NCI-H146 treated with DMSO at 0.1 percent for 48 hours (cell line): ENCODE measurements at regions not wholly inside any gene's neighbourhood (a gene's known extent, or its start where the extent isn't known, plus 50 kb on each side); places are given as distances from the start of the nearest gene placed in this dataset.
"Not testable (repeated sequence)": the region's sequence is repeated elsewhere in the genome, so short reads cannot be mapped to it uniquely, and the experiment has no call there.

Source experiments
- DNase-seq: peaks from one replicate; lab custom pipeline; 2025; ENCODE audit not compliant: unreplicated experiment; lab: John Stamatoyannopoulos, UW

DNA sequence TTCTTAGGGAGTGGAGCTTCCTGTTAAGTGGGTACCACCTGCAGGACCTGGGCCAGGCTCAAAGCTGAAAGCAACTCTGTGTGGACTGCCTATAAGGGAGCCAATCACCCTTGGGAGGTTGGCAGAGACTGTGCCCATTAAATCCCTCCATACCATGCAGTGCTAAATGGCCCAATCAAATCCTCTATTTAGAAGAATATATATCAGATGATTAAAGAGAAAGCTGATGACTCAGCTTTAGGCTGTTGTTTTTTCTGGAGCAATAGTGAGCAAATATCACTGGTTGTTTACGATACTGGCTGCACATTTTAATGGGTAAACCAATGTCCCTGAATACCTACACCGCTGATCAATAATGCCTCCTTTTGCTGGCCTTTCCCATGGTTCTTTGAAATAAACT, 101.3 kb downstream of the TMX1 start:
- DNase-seq, result no peak

DNA sequence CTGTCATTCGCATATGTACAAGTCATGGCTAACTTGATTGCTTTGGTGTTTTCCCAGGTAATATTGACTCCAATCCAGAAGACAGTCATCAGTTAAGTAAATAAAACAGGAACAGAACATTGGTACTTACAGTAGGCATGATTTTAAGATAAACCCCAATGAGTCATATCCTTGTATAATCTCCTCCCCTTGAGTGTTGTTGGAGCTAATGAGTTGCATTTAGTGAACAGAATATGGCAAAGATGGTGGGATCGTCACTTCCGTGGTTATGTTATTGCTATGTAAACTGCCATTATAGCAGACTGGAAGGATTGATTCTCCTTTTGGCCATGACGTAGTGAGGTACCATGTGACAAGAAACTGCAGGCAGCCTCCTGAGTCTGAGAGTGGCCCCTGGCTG, 102.2 kb downstream of the TMX1 start:
- no peak for DNase-seq

DNA sequence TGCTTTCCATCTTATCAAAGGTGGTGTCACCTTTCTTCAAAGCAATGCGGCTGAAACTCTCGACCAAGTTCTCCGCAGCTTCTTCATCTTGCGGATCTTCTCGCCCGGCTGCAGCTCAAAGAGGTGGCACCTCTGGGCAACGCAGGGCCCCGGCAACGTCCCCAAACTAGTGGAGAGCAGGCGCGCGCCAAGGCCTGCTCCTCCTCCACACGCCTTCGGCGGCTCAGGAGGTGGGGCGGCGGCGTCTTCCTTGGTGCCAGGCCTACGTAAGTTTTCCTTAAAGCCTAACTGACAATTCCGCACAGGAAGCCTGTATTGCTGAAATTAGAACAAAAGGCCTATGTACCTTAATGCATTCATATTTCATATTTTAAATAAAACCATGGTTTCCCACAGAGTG, 112.0 kb downstream of the TMX1 start:
- DNase-seq, result no peak

DNA sequence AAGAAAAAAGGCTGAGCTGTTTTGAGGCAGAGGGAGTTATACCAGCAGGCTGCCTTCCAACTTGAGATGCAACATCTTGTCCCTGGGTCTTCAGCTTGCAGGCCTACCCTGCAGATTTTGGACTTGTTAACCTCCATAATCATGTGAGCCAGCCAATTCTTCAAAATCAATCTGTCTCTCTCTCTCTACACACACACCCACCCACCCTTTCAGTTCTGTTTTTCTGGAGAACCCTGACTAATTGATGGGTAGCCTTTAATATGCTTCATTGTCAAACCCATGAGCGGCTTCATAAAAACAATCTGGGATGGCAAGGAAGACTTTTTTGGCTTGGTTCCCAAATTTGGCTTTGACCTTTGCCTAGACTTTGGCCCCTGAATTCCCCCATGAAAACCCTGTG, 113.9 kb downstream of the TMX1 start:
- DNase-seq, result no peak

DNA sequence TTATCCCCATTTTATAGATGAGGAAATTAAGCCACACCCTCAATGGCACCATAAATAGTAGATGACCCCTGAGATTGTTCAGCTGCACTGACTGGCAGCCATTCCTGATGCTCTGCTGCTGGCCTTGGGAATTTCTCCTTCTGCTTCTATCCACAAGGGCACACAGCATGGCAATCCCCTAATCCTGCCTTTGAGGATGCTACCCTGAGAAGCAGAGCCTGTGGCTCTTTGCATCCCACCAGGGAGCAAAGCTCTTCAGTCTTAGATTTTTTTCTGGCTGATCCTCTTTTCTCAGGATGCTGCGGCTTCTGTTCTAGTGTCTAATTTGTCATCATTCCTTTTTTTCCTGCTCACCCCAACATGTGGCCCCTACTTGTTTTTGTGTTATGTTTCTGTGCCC, 114.8 kb downstream of the TMX1 start:
- no peak for DNase-seq

DNA sequence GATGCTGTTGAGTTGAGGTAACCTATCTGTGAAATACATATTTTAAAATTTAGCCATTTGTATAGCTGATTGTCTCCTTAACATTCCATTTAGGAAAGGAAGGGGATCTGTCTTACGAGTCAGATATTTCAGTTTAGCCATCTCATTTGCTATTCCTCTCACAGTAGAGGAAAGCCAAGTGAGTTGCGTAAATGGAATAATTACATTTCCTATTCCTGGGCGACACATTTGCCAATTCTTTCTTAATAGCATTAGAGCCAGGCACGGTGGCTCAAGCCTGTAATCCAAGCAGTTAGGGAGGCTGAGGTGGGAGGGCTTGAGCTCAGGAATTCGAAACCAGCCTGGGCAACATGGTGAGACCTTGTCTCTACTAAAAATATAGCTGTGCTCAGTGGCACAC, 116.3 kb downstream of the TMX1 start:
- DNase-seq, result no peak

DNA sequence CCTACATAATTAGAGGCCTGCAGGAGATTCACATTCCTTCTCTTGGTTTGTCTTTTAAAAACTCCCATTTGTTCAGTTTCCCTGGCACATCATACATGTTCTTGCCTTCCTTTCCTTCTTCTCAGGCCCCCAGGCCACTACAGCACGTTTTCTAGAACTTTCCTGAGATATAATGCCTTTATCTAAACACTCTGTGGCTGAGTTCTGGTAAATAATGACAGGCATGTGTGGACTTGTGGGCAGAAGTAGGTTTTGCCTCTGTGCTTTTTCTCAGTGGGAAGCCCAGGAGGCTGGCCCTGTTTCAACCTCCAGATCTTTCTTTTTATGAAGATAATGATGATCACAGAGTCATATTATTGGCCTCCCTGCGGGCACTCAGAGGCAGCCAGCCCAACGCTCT, 117.2 kb downstream of the TMX1 start:
- no peak for DNase-seq

DNA sequence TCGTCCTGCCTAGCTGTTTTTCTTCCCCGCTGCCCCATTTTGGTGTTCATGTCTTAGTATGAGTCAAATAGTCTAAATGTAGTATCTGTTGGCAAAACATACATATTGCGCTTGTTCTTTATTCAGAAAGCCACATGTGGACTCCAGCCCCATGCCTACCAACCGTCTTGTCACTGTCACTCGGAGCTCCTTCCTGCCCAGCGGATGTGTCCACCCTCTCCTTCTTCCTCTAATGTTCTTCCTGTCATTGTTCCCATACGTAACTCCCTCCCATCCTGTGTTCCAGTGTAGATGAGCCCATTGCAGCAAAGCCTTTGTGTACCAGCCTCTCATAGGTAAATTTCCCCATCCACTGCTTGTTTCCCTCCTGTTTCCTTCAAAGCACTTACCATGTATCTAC, 120.5 kb downstream of the TMX1 start:
- DNase-seq, result no peak

DNA sequence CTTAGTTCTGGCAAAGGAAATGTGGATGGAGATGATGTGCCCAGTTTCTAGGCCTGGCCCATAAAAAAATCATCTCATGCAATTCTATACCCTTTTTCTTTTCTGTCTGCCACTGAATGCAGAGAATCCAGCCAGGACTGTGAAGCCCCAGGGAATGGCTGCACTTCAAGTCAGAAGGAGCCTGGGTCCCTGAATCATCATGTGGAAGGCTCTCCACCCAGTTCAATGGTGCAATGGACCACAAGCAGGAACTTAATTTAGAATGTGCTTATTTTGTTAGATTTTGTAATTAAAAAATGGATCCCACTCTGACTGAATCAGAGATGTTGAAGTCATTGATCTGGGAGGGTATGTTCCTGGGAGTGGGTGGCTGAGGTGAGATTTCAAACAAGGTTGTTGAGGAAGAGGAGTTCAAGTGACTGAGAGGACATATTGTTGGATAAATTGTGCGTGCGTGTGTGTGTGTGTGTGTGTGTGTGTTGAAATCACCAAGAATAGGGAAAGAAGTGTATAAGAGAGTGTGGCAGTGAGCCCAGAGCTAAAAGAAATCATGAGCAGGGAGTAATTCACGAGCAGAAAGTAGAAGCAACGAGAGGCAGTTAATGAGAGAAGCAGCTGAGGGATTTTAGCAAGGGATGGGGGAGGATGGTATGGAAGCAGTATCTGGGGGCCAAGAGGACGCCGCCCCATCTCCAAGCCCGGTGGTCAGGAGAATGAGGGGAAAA, 125.4 kb downstream of the TMX1 start:
- DNase-seq, result no peak

DNA sequence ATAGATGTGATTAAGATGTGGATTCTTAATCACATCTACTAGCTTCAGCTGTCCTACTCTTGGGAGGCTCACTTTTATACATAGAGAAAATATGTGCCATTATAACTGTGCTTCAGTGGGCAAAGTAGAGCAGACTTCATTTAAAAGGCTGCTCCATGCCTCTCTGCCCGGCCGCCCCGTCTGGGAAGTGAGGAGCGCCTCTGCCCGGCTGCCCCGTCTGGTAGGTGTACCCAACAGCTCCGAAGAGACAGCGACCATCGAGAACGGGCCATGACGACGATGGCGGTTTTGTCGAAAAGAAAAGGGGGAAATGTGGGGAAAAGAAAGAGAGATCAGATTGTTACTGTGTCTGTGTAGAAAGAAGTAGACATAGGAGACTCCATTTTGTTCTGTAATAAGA, 126.4 kb downstream of the TMX1 start:
- DNase-seq, result not testable (repeated sequence)

DNA sequence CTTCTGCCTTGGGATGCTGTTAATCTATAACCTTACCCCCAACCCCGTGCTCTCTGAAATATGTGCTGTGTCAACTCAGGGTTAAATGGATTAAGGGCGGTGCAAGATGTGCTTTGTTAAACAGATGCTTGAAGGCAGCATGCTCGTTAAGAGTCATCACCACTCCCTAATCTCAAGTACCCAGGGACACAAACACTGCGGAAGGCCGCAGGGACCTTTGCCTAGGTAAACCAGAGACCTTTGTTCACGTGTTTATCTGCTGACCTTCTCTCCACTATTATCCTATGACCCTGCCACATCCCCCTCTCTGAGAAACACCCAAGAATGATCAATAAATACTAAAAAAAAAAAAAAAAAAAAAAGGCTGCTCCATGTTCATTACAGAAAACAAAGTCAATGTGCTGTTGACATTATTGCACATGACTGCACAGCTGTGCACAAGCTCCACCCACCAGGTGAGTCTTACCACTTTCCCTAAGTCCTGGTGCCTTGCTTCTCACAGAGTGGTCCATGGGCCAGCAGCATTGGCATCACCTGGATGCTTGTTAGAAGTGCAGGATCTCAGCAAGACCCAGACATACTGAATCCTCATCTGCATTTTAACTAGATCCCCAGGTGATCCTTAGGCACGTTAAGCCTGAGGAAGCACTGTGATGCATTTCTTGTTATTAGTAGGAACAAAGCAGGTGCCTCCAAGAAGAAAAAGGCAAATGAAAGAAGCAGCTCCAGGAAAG, 127.0 kb downstream of the TMX1 start:
- not testable (repeated sequence) for DNase-seq

DNA sequence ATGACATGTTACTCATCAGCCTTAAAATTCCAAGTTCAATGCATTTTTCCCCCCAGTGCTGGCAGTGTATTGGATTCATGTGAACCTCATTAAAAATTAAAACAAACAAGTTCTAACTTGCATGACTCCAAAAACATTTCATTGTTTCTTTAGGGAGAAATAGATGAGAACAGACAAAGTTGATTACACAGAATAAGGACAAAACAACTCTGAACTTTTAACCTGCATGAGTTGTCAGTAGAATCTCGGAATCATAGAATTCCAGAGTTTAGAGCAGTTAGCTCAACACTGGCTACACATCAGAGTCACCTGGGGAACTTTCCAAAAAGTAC, 127.5 kb downstream of the TMX1 start:
- DNase-seq, result no peak

DNA sequence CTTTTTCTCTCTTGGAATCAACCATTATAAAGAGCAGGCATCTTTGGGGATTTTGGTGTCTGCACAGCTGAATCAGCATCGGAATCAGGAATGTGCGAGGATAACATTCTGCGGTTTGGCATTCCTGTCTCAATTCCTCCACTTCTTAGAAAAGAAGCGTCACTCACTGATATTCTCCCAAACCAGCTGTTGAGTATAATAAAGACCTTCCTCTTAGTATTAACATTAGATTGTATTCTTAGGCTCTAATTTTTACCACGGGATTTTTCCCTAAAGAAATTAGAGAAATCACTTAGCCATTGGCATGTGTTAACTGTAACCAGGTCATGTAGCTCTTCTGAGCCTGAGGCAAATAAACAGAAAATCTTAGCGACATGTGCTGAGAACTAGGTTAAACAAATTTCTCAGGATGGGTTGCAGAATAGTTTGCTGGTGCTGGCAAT, 128.7 kb downstream of the TMX1 start:
- no peak for DNase-seq

DNA sequence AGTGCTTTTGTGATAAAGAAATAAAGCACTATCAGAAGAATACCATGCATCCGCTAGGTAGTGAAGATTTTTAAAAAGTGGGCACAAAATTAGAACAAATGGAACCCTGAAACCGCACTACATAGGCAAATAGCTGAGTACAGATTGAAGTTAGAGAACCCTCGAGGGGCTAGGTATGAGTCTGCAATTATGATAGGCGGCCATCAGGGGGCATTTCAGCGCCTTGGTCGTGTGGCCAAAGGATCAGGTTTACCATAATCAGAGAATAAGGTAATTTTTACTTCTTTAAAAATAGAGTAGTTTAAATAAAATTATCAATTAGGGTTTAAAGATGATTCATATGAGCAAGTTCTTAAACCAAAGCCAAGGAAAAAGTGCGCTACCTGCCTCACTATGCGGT, 129.8 kb downstream of the TMX1 start:
- no peak for DNase-seq

DNA sequence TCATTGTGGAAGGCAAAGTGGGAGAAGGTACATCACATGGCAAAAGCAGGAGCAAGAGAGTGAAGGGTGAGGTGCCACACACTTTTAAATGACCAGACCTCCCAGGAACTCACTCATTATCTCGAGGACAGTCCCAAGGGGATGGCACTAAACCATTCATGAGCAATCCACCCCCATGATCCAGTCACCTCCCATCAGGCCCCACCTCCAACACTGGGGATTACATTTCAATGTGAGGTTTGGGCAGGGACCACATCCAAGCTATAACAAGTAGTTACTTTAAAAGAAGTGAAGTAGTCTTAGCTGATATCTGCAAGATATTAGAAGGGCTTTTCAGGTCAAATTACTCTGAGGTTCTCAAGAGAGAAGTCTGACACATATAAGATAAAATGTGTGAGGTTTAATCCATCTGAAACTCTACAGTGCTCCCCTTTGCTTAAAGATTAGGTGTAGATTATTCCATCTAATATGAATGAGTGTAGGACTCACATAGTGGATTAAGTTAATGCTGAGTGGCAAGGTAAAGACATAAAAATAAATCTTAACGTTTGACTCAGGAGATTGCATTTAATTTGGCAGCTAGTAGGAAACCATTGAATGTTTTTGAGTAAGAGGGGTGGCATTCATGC, 130.8 kb downstream of the TMX1 start:
- no peak for DNase-seq

DNA sequence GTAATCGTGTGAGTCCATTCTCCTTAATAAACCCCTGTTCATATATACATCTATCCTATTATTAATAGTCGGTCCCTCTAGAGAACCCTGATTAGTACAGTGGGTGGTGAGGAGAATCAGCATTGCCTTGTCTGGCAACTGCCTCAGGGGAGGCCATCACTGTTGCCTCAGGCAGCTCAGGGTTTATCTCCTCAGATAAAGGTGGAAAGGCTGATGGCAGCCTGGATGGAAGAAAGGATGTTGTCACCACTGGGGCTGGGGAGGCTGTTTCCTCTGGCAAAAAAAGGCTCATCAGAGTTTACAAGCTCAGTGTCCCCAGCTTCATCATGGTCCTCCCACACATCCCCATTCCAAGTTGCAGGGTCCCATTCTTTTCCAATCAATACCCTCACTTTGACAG, 137.1 kb downstream of the TMX1 start:
- not testable (repeated sequence) for DNase-seq

DNA sequence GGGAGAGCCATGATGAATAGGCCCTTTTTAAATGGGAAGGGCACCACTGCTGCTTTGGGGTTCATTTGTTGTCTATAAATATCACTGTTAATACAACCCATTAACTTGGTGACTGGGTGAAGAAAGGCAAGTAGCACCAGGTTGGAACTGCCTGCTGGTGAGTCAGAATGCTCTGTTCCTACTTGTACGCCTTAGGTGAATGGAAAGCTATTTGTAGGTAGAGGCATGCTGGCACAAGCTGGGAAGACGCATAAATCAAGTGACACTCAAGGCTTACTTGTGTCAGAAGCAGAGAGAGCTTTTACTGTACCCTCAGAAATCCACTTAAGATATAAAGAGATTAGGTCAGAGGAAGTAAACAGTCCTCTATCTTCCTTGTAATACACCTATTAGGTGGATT, 142.5 kb downstream of the TMX1 start:
- DNase-seq, result no peak

DNA sequence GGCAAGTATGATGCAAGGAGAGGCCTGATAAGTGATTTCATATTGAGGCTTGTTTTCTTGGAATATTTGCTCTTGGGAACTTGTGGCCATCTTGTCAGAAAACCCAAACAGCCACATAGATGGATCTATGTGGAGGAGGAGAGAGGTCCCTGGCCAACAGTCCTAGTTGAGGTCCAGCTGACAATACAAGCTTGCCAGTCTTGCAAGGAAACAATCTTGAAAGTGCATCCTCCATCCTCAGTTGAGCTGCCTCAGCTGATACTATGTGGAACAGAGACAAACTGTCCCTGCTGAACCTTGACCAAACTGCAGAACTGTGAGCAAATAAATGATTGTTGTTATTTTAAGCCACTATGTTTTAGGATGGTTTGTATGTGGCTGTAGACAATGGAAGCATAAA, 146.4 kb downstream of the TMX1 start:
- DNase-seq, result no peak

DNA sequence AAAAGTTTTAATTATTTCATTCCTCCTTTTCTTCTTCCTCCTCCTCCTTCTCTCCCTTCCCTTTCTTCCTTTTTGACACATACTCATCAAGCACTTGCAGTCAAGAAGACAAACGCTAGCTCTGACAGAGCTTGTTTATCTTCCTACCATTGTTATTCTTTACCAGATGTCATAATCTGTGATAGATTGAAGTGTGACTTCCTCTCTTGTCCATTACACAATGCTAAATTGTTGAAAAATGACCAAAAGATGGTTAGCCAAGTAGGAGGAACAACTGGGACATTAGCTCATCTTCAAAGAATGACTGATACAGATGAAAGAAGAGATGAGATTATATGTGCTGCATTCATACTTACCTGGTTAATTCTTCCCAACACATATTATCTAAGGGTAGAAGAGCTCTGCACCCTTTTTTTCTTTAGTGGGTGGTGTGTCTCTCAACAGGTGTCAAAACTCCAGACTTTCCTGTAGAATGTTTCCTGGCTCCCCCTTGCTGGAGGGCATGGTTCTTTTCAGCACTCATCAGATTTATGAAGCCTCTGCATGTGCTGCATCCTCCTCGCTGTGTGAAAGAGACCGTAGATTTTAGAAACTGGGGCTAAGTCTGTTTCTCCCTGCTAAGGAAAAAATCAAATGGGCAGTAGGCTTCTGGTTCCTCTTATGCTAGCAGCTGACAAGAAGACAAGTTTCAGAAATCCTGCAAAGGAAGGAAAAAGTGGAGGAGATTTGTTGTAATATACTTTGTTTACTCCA, 147.1 kb downstream of the TMX1 start:
- DNase-seq, result no peak

DNA sequence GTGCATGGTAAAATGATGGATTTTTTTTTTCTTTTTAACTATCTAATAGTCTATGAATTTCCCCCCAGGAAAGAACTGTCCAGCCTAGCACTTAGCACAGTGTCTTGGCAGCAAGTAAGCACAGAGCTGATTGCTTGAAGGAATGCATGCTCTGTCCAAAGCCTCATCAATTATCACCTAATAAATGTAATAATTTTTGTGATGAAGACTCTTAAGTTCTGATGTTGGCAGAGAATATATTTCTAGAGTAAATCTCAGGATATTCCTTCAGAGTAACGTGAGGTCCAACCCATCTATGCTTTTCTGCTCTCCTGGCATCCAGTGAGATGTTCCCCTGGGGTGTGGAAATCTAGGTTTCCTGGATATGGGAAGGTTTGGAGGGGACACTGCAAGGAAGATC, 152.4 kb downstream of the TMX1 start:
- no peak for DNase-seq

DNA sequence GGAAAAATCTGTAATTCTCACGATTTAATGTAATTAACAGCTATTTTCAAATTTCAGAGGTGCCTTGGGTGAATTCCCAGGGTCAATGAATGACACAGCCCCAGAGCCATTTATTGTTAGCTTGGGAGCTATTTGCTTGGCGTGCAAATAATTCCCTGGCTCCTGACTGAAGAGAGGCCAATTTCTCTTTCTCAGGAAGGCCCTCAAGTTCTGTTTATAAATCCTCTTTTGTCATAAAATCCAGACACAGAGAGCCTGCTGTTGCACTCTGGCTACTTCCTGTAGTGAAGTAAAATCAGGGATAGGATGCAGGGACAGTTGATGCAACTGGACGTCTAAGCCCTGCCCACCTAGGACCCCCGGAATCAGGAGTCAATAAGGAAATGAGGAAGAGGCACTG, 154.3 kb downstream of the TMX1 start:
- no peak for DNase-seq

DNA sequence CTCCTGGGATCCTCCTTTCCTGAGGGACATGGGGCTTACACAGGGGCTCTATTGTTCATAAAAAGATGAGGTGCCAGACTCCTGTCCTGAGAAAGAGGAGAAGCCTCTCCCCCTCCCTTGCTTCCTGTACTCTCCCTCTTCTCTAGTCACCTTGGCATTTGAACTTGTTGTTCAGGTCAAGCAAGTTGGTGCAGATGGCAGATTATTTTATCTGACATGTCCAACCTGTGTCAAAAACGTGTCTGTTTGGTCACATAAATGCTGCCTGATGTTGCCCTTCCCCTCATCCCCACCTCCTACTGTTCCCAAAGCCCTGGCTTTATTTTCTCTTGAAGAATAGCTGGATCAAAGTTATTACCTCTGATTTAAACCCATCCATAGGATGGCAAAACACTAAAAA, 154.8 kb downstream of the TMX1 start:
- DNase-seq, result no peak
